ENCODE measurements at regions not wholly inside any gene's neighbourhood (a gene's known extent, or its start where the extent isn't known, plus 50 kb on each side); places are given as distances from the start of the nearest gene placed in this dataset.

DNA sequence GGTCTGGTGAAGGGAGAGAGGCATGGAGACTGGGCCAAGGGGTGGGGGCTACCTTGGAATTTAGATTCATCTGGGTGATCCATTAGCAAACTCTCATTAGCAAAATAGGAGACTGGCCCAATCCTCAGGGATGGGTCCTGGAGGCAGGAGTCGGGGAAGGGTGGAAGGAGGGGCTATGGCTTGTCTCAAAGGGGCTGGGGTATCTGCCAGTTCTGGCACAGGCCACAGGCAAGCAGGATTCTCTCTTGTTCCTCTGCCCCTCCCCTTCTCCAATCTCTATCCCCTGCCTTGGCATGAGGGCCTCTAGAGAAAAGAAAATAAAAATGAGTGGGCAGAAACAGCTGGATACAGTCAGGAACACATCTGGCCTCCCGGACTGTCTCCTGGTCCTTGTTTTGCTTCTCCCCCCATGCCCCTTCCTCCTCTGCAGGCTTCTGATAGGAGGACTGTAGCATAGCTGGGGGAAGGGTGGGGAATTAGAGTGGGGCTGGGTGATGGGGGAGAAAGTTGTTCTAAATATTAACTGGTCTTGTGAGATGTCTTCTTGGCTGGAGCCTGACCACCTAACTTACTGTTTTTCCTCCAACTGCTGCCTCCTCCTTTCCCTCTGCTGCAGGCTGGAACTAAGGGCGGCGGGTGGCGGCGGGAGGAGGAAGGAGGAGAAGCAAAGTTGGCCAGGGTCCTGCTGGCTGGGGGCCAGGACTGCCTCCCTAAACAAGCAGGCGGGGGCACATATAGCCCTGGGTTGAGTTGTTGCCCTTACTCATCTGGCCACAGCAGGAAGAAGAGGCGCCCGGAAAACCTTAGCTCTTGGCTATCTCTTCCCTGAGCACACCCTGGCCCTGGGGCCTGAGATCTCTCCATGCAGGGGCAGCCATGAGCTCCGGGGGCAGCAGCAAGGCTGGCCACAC is 53.3 kb upstream of the LAS1L start:
- CTCF ChIA-PET: interaction anchor here (0.8 to 1.4 kb wide), 2 partner anchors 116 to 398 kb away, joined by 3 to 5 read pairs; no protein-coding TSS in a partner anchor

More for the DNA sequence above, 53.3 kb upstream of the LAS1L start:
- FAIRE-seq (peak; percentile 92), DNase-seq (ENCODE audit: low read depth, low spot score) (peak; percentile 38)
- peaks cover 7% of the 10 kb centered on the region for H3K4me1 ChIP-seq (ENCODE audit: control insufficient read depth, extremely low read depth, insufficient read depth, low read length)
- peak overlapping the region; percentile 22 for H3K4me2 ChIP-seq (ENCODE audit: insufficient read depth, low read length)
- intact Hi-C loops (cut with micrococcal nuclease) (no loop called here), dilution Hi-C loops (cut with MboI; ENCODE audit: extremely low pct_ligation_motif_present, low sequenced_read_pairs) (no loop called here)
- no peak overlapping the region for H3K27ac ChIP-seq (ENCODE audit: insufficient read depth, low read depth, low read length)
- no peak overlapping the region for H3K9ac ChIP-seq (replicated peaks; ENCODE audit: extremely low read depth, insufficient read depth, low read length)
- H3K36me3 ChIP-seq (ENCODE audit: control insufficient read depth in 2 of 2, extremely low read depth in 1 of 2, insufficient read depth in 2 of 2, low read length in 2 of 2): no peaks in the 10 kb centered on the region
- no peak overlapping the region for H3K4me3 ChIP-seq (replicated peaks in 1 of 3; ENCODE audit: insufficient read depth in 1 of 3, low read depth in 1 of 3, low read length in 3 of 3)
- POLR2A ChIA-PET: no interaction called here
- TF ChIP-seq, protein P1, sequence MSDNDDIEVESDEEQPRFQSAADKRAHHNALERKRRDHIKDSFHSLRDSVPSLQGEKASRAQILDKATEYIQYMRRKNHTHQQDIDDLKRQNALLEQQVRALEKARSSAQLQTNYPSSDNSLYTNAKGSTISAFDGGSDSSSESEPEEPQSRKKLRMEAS (IDR thresholded peaks at IDR 0.05; ENCODE audit: insufficient read depth, insufficient read length): no peak
- TF ChIP-seq MYC (IDR thresholded peaks at IDR 0.05; ENCODE audit: low read depth, low read length) (no peak), GATA2 (IDR thresholded peaks at IDR 0.05; ENCODE audit: insufficient read depth, insufficient read length, low read depth, low read length) (no peak), FOS (IDR thresholded peaks at IDR 0.05; ENCODE audit: borderline replicate concordance, insufficient read depth, low read length) (no peak), POLR2A (IDR thresholded peaks at IDR 0.05; ENCODE audit: low read depth, low read length) (no peak), EZH2 (IDR thresholded peaks at IDR 0.05; ENCODE audit: borderline replicate concordance, low read depth, low read length, severe bottlenecking) (no peak), JUN (IDR thresholded peaks at IDR 0.05; ENCODE audit: borderline replicate concordance, insufficient read depth, insufficient read length, low read depth) (no peak), POLR2AphosphoS5 (IDR thresholded peaks at IDR 0.05; ENCODE audit: insufficient read depth, low read depth, low read length) (no peak)
- TF ChIP-seq, protein P2, sequence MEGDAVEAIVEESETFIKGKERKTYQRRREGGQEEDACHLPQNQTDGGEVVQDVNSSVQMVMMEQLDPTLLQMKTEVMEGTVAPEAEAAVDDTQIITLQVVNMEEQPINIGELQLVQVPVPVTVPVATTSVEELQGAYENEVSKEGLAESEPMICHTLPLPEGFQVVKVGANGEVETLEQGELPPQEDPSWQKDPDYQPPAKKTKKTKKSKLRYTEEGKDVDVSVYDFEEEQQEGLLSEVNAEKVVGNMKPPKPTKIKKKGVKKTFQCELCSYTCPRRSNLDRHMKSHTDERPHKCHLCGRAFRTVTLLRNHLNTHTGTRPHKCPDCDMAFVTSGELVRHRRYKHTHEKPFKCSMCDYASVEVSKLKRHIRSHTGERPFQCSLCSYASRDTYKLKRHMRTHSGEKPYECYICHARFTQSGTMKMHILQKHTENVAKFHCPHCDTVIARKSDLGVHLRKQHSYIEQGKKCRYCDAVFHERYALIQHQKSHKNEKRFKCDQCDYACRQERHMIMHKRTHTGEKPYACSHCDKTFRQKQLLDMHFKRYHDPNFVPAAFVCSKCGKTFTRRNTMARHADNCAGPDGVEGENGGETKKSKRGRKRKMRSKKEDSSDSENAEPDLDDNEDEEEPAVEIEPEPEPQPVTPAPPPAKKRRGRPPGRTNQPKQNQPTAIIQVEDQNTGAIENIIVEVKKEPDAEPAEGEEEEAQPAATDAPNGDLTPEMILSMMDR (IDR thresholded peaks at IDR 0.05; ENCODE audit: extremely low read depth in 1 of 2, insufficient read depth in 1 of 2, low read depth in 1 of 2, low read length in 2 of 2): no peak
- BruUV-seq (replicated peaks): no TSS peak
- peak overlapping the region; percentile 56 for H2AFZ ChIP-seq (ENCODE audit: low read depth, low read length)
- no peaks in the 10 kb centered on the region for H3K9me1 ChIP-seq (replicated peaks; ENCODE audit: control insufficient read depth, extremely low read depth, insufficient read depth, low read length)
- no peaks in the 10 kb centered on the region for H3K27me3 ChIP-seq (ENCODE audit: control insufficient read depth in 2 of 2, insufficient read depth in 2 of 2, low read length in 2 of 2)
- H3K9me3 ChIP-seq (replicated peaks; ENCODE audit: control insufficient read depth, insufficient read depth, low read length): no peaks in the 10 kb centered on the region
- H3K79me2 ChIP-seq (ENCODE audit: control insufficient read depth, insufficient read depth, low read length): no peaks in the 10 kb centered on the region
- no peaks in the 10 kb centered on the region for H4K20me1 ChIP-seq (replicated peaks; ENCODE audit: control insufficient read depth, extremely low read depth, insufficient read depth, low read length)
